ENCODE measurements at regions not wholly inside any gene's neighbourhood (a gene's known extent, or its start where the extent isn't known, plus 50 kb on each side); places are given as distances from the start of the nearest gene placed in this dataset.

GRCh38 chr6:105786890-105787655 lies 299.1 kb upstream of the PRDM1 start:
- no peak overlapping the region for H3K27ac ChIP-seq (ENCODE audit: low read length)
- H3K4me3 ChIP-seq (ENCODE audit: low read length), result no peak overlapping the region
- no CpG with 5 or more reads among the region's 10 CpGs for WGBS (ENCODE audit: insufficient coverage, low lambda C conversion rate)
- peaks cover 7% of the 10 kb centered on the region for H3K4me1 ChIP-seq (ENCODE audit: control insufficient read depth, insufficient read depth, low read length)
- H3K9me3 ChIP-seq (ENCODE audit: control insufficient read depth, low read depth, low read length), result no peaks in the 10 kb centered on the region
- H3K27me3 ChIP-seq (ENCODE audit: control insufficient read depth, insufficient read depth, low read length), result no peaks in the 10 kb centered on the region
- no peak for DNase-seq
- H3K36me3 ChIP-seq (ENCODE audit: control insufficient read depth, insufficient read depth, low read length), result no peaks in the 10 kb centered on the region

- DNase-seq, result no peak
- Histone ChIP-seq H3K9me3 (ENCODE audit: control insufficient read depth, low read depth, low read length) (no peaks in the 10 kb centered on the region), H3K27me3 (ENCODE audit: control insufficient read depth, insufficient read depth, low read length) (no peaks in the 10 kb centered on the region), H3K27ac (ENCODE audit: low read length) (no peak overlapping the region), H3K4me3 (ENCODE audit: low read length) (no peak overlapping the region), H3K36me3 (ENCODE audit: control insufficient read depth, insufficient read depth, low read length) (no peaks in the 10 kb centered on the region), H3K4me1 (ENCODE audit: control insufficient read depth, insufficient read depth, low read length) (peaks cover 4% of the 10 kb centered on the region)
- no CpG with 5 or more reads among the region's 1 CpG for WGBS (ENCODE audit: insufficient coverage, low lambda C conversion rate)
Observed at GRCh38 chr6:105786449-105786848, 299.7 kb upstream of the PRDM1 start.

- DNase-seq, result no peak
- Histone ChIP-seq H3K27me3 (ENCODE audit: control insufficient read depth, insufficient read depth, low read length) (no peaks in the 10 kb centered on the region), H3K27ac (ENCODE audit: low read length) (no peak overlapping the region), H3K36me3 (ENCODE audit: control insufficient read depth, insufficient read depth, low read length) (no peaks in the 10 kb centered on the region), H3K9me3 (ENCODE audit: control insufficient read depth, low read depth, low read length) (no peaks in the 10 kb centered on the region), H3K4me1 (ENCODE audit: control insufficient read depth, insufficient read depth, low read length) (no peaks in the 10 kb centered on the region), H3K4me3 (ENCODE audit: low read length) (no peak overlapping the region)
- 100% methylated on average over 2 of the region's 6 CpGs for WGBS (ENCODE audit: insufficient coverage, low lambda C conversion rate)
Observed at GRCh38 chr6:105785066-105785811, 300.9 kb upstream of the PRDM1 start.

GRCh38 chr6:105784179-105784578 lies 302.0 kb upstream of the PRDM1 start:
- DNase-seq, result no peak
- Histone ChIP-seq H3K27me3 (ENCODE audit: control insufficient read depth, insufficient read depth, low read length) (no peaks in the 10 kb centered on the region), H3K36me3 (ENCODE audit: control insufficient read depth, insufficient read depth, low read length) (no peaks in the 10 kb centered on the region), H3K4me1 (ENCODE audit: control insufficient read depth, insufficient read depth, low read length) (no peaks in the 10 kb centered on the region), H3K9me3 (ENCODE audit: control insufficient read depth, low read depth, low read length) (no peaks in the 10 kb centered on the region), H3K27ac (ENCODE audit: low read length) (no peak overlapping the region), H3K4me3 (ENCODE audit: low read length) (no peak overlapping the region)
- no CpG with 5 or more reads among the region's 2 CpGs for WGBS (ENCODE audit: insufficient coverage, low lambda C conversion rate)

GRCh38 chr6:105783333-105783935 lies 302.7 kb upstream of the PRDM1 start:
- Histone ChIP-seq H3K27me3 (ENCODE audit: control insufficient read depth, insufficient read depth, low read length) (no peaks in the 10 kb centered on the region), H3K9me3 (ENCODE audit: control insufficient read depth, low read depth, low read length) (no peaks in the 10 kb centered on the region), H3K4me1 (ENCODE audit: control insufficient read depth, insufficient read depth, low read length) (no peaks in the 10 kb centered on the region), H3K4me3 (ENCODE audit: low read length) (no peak overlapping the region), H3K36me3 (ENCODE audit: control insufficient read depth, insufficient read depth, low read length) (no peaks in the 10 kb centered on the region), H3K27ac (ENCODE audit: low read length) (no peak overlapping the region)
- WGBS (ENCODE audit: insufficient coverage, low lambda C conversion rate), result 100% methylated on average over 2 of the region's 8 CpGs
- no peak for DNase-seq

GRCh38 chr6:105781915-105782314 lies 304.2 kb upstream of the PRDM1 start:
- no peak for DNase-seq
- Histone ChIP-seq H3K4me1 (ENCODE audit: control insufficient read depth, insufficient read depth, low read length) (no peaks in the 10 kb centered on the region), H3K9me3 (ENCODE audit: control insufficient read depth, low read depth, low read length) (no peaks in the 10 kb centered on the region), H3K36me3 (ENCODE audit: control insufficient read depth, insufficient read depth, low read length) (no peaks in the 10 kb centered on the region), H3K27me3 (ENCODE audit: control insufficient read depth, insufficient read depth, low read length) (no peaks in the 10 kb centered on the region), H3K27ac (ENCODE audit: low read length) (no peak overlapping the region), H3K4me3 (ENCODE audit: low read length) (no peak overlapping the region)
- WGBS (ENCODE audit: insufficient coverage, low lambda C conversion rate), result no CpG with 5 or more reads among the region's 3 CpGs

- H3K27ac ChIP-seq (ENCODE audit: low read length), result no peak overlapping the region
- 100% methylated on average over 2 of the region's 7 CpGs for WGBS (ENCODE audit: insufficient coverage, low lambda C conversion rate)
- H3K4me1 ChIP-seq (ENCODE audit: control insufficient read depth, insufficient read depth, low read length), result no peaks in the 10 kb centered on the region
- no peaks in the 10 kb centered on the region for H3K27me3 ChIP-seq (ENCODE audit: control insufficient read depth, insufficient read depth, low read length)
- H3K36me3 ChIP-seq (ENCODE audit: control insufficient read depth, insufficient read depth, low read length), result no peaks in the 10 kb centered on the region
- DNase-seq, result no peak
- H3K9me3 ChIP-seq (ENCODE audit: control insufficient read depth, low read depth, low read length), result no peaks in the 10 kb centered on the region
- no peak overlapping the region for H3K4me3 ChIP-seq (ENCODE audit: low read length)
Observed at GRCh38 chr6:105781248-105781647, 304.9 kb upstream of the PRDM1 start.

GRCh38 chr6:105780146-105780860 lies 305.8 kb upstream of the PRDM1 start:
- no peak for DNase-seq
- Histone ChIP-seq H3K27me3 (ENCODE audit: control insufficient read depth, insufficient read depth, low read length) (no peaks in the 10 kb centered on the region), H3K27ac (ENCODE audit: low read length) (no peak overlapping the region), H3K4me3 (ENCODE audit: low read length) (no peak overlapping the region), H3K36me3 (ENCODE audit: control insufficient read depth, insufficient read depth, low read length) (no peaks in the 10 kb centered on the region), H3K4me1 (ENCODE audit: control insufficient read depth, insufficient read depth, low read length) (no peaks in the 10 kb centered on the region), H3K9me3 (ENCODE audit: control insufficient read depth, low read depth, low read length) (no peaks in the 10 kb centered on the region)
- 100% methylated on average over 1 of the region's 12 CpGs for whole genome bisulfite sequencing (ENCODE audit: insufficient coverage, low lambda C conversion rate)

GRCh38 chr6:105779110-105779509 lies 307.0 kb upstream of the PRDM1 start:
- DNase-seq, result no peak
- H3K4me3 ChIP-seq (ENCODE audit: low read length), result no peak overlapping the region
- no peaks in the 10 kb centered on the region for H3K4me1 ChIP-seq (ENCODE audit: control insufficient read depth, insufficient read depth, low read length)
- H3K9me3 ChIP-seq (ENCODE audit: control insufficient read depth, low read depth, low read length), result no peaks in the 10 kb centered on the region
- WGBS (ENCODE audit: insufficient coverage, low lambda C conversion rate), result 93% methylated on average over 2 of the region's 5 CpGs
- H3K36me3 ChIP-seq (ENCODE audit: control insufficient read depth, insufficient read depth, low read length), result no peaks in the 10 kb centered on the region
- H3K27me3 ChIP-seq (ENCODE audit: control insufficient read depth, insufficient read depth, low read length), result no peaks in the 10 kb centered on the region
- no peak overlapping the region for H3K27ac ChIP-seq (ENCODE audit: low read length)

- DNase-seq, result no peak
- 100% methylated on average over 1 of the region's 1 CpG for WGBS (ENCODE audit: insufficient coverage, low lambda C conversion rate)
- Histone ChIP-seq H3K27ac (ENCODE audit: low read length) (no peak overlapping the region), H3K27me3 (ENCODE audit: control insufficient read depth, insufficient read depth, low read length) (no peaks in the 10 kb centered on the region), H3K36me3 (ENCODE audit: control insufficient read depth, insufficient read depth, low read length) (no peaks in the 10 kb centered on the region), H3K9me3 (ENCODE audit: control insufficient read depth, low read depth, low read length) (no peaks in the 10 kb centered on the region), H3K4me3 (ENCODE audit: low read length) (no peak overlapping the region), H3K4me1 (ENCODE audit: control insufficient read depth, insufficient read depth, low read length) (no peaks in the 10 kb centered on the region)
Observed at GRCh38 chr6:105775095-105775494, 311.0 kb upstream of the PRDM1 start.
